Natural killer cell treated with Interleukin-12 subunit alpha and Interleukin-12 subunit beta and Interleukin-15 and Interleukin-18, amount 100 ng/mL, for 72 hours (primary cell): ENCODE measurements at regions not wholly inside any gene's neighbourhood (a gene's known extent, or its start where the extent isn't known, plus 50 kb on each side); places are given as distances from the start of the nearest gene placed in this dataset.

Experiments used
- ATAC-seq, 2 donors: fragments of 150-1000 bp; cut with Tn5 transposase in 1 of 2; sonication (Bioruptor Pico), chemical (Tn5 transposase) in 1 of 2; 2 replicates each; pipeline ENCODE4 v1.10.0; 2021
- DNase-seq: peaks from one replicate; pipeline ENCODE4 v3.0.0; 2022; ENCODE audit warnings: low spot score
- H3K27ac Mint-ChIP-seq, 2 donors: 1 replicate in 1 of 2; 2 replicates in 1 of 2; pipeline ENCODE4 v1.8.0; 2022; ENCODE audit warnings: mixed read lengths in 2 of 2, mild to moderate bottlenecking in 1 of 2, moderate library complexity in 1 of 2
- H3K27me3 Mint-ChIP-seq, 2 donors: 1 replicate in 1 of 2; 2 replicates in 1 of 2; pipeline ENCODE4 v1.8.0; 2022; ENCODE audit warnings: mixed read lengths in 2 of 2
- H3K36me3 Mint-ChIP-seq: one replicate; pipeline ENCODE4 v1.8.0; 2022; ENCODE audit warnings: mixed read lengths
- H3K4me1 Mint-ChIP-seq, 2 donors: 1 replicate in 1 of 2; 2 replicates in 1 of 2; pipeline ENCODE4 v1.8.0; 2022; ENCODE audit warnings: low read depth in 2 of 2, mixed read lengths in 2 of 2, mild to moderate bottlenecking in 1 of 2
- H3K4me3 Mint-ChIP-seq: one replicate; pipeline ENCODE4 v1.8.0; 2022; ENCODE audit warnings: mixed read lengths
- H3K9me3 Mint-ChIP-seq: 2 replicates; pipeline ENCODE4 v1.8.0; 2022; ENCODE audit warnings: mixed read lengths

DNA sequence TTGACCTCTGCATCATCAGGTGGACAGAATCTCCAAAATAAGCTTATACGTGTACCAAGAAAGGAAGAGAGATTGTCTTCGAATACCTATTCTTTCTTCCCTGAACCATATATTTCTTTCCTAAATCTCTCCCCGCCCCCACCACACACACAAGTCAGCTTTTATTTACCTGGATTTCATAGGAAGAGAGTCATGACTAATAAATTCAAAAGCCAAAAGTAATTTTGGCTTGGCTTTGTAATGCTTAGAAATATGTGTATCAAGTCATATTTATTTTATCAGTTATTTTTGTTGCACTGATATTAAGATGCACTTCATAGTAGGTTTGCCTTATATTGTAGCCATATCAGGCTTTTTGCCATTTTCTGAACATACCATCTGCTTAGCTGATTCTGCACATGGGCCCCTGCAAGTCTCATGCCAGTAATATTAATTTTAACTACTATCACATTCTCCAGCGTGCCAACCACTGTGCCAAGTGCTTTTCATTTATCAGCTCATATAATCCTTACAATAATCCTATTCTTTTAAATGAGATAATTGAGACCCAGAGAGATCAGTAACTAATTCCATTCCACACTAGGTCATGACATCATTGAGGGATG lies 1405.3 kb upstream of the NUDT12 start:
- no peaks in the 10 kb centered on the region for H3K36me3 Mint-ChIP-seq
- H3K27me3 Mint-ChIP-seq = no peaks in the 10 kb centered on the region
- H3K9me3 Mint-ChIP-seq = peaks cover 10% of the 10 kb centered on the region
- DNase-seq (no peak), ATAC-seq (no peak)
- H3K4me1 Mint-ChIP-seq = no peaks in the 10 kb centered on the region
- H3K27ac Mint-ChIP-seq = no peak overlapping the region
- no peak overlapping the region for H3K4me3 Mint-ChIP-seq

- ATAC-seq (no peak), DNase-seq (no peak)
- H3K9me3 Mint-ChIP-seq = peaks cover 6% of the 10 kb centered on the region
- H3K4me3 Mint-ChIP-seq = no peak overlapping the region
- H3K27ac Mint-ChIP-seq = no peak overlapping the region
- H3K27me3 Mint-ChIP-seq = no peaks in the 10 kb centered on the region
- H3K4me1 Mint-ChIP-seq = no peaks in the 10 kb centered on the region
- H3K36me3 Mint-ChIP-seq = no peaks in the 10 kb centered on the region
These were observed 1402.4 kb upstream of the NUDT12 start for GRCh38 chr5:104965006-104965405.

DNA sequence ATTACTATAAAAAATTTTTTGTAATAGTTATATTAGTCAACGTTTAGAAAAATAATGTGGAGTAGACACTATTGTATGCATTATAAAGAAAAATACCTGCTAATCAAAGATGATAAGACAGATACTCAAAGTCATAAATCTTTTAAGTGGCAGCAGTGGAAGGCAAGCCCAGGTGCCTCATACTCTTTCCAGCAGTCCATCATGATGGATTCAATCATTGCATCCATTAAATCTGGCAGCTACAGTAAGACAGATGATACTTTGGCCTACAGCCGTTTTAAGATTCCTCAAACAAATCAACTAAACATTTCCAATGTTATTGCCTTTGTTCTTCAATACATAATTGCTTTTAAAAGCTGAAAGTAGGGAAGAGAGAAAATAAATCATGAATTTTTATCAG lies 1392.9 kb upstream of the NUDT12 start:
- H3K4me3 Mint-ChIP-seq = no peak overlapping the region
- H3K9me3 Mint-ChIP-seq = peaks cover 20% of the 10 kb centered on the region
- DNase-seq (no peak), ATAC-seq (no peak)
- peaks cover 7% of the 10 kb centered on the region for H3K36me3 Mint-ChIP-seq
- no peaks in the 10 kb centered on the region for H3K27me3 Mint-ChIP-seq
- H3K27ac Mint-ChIP-seq = no peak overlapping the region
- H3K4me1 Mint-ChIP-seq = no peaks in the 10 kb centered on the region

- Mint-ChIP-seq H3K27ac (no peak overlapping the region), H3K4me3 (no peak overlapping the region), H3K36me3 (peaks cover 8% of the 10 kb centered on the region), H3K9me3 (peaks cover 21% of the 10 kb centered on the region), H3K27me3 (no peaks in the 10 kb centered on the region), H3K4me1 (no peaks in the 10 kb centered on the region)
- no peak for DNase-seq
- ATAC-seq = no peak
These were observed 1390.3 kb upstream of the NUDT12 start for GRCh38 chr5:104952876-104953275.

GRCh38 chr5:104951829-104952228 lies 1389.2 kb upstream of the NUDT12 start:
- no peaks in the 10 kb centered on the region for H3K4me1 Mint-ChIP-seq
- H3K4me3 Mint-ChIP-seq = no peak overlapping the region
- peaks cover 8% of the 10 kb centered on the region for H3K36me3 Mint-ChIP-seq
- no peak overlapping the region for H3K27ac Mint-ChIP-seq
- no peaks in the 10 kb centered on the region for H3K27me3 Mint-ChIP-seq
- ATAC-seq (no peak), DNase-seq (no peak)
- peaks cover 21% of the 10 kb centered on the region for H3K9me3 Mint-ChIP-seq

- no peak for ATAC-seq
- DNase-seq = no peak
- H3K36me3 Mint-ChIP-seq = peaks cover 12% of the 10 kb centered on the region
- H3K27me3 Mint-ChIP-seq = no peaks in the 10 kb centered on the region
- H3K4me3 Mint-ChIP-seq = no peak overlapping the region
- H3K9me3 Mint-ChIP-seq = peaks cover 30% of the 10 kb centered on the region
- no peak overlapping the region for H3K27ac Mint-ChIP-seq
- no peaks in the 10 kb centered on the region for H3K4me1 Mint-ChIP-seq
These were observed 1384.5 kb upstream of the NUDT12 start for GRCh38 chr5:104947076-104947475.

DNA sequence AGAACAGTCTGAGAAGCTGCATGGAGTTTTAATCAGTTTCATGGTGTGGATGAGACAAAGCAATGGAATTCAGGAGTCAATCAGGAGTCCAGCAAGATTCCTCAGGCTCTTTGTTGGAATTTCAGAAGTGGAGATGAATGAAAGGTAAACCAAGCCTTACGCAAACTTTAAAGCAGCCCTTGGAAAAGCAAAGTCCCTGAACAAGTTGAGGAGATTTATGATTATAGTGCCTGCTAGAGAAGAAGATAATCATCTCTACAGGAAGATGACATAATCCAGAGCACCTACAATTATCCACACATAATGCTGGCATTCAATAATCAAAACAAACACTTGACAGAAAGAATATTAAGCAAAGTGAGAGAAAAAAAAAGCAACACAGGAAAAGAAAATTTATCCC lies 1380.1 kb upstream of the NUDT12 start:
- Mint-ChIP-seq H3K27me3 (no peaks in the 10 kb centered on the region), H3K9me3 (peaks cover 26% of the 10 kb centered on the region), H3K36me3 (peaks cover 4% of the 10 kb centered on the region), H3K27ac (no peak overlapping the region), H3K4me3 (no peak overlapping the region), H3K4me1 (no peaks in the 10 kb centered on the region)
- DNase-seq (no peak), ATAC-seq (no peak)

GRCh38 chr5:104941030-104941645 lies 1378.5 kb upstream of the NUDT12 start:
- no peak overlapping the region for H3K4me3 Mint-ChIP-seq
- no peak overlapping the region for H3K27ac Mint-ChIP-seq
- H3K9me3 Mint-ChIP-seq = peaks cover 24% of the 10 kb centered on the region
- H3K4me1 Mint-ChIP-seq = no peaks in the 10 kb centered on the region
- DNase-seq (no peak), ATAC-seq (no peak)
- no peaks in the 10 kb centered on the region for H3K27me3 Mint-ChIP-seq
- H3K36me3 Mint-ChIP-seq = peaks cover 4% of the 10 kb centered on the region

GRCh38 chr5:104937598-104937997 lies 1375.0 kb upstream of the NUDT12 start:
- H3K27ac Mint-ChIP-seq = no peak overlapping the region
- H3K27me3 Mint-ChIP-seq = no peaks in the 10 kb centered on the region
- DNase-seq (no peak), ATAC-seq (no peak)
- no peak overlapping the region for H3K4me3 Mint-ChIP-seq
- peaks cover 28% of the 10 kb centered on the region for H3K9me3 Mint-ChIP-seq
- no peaks in the 10 kb centered on the region for H3K4me1 Mint-ChIP-seq
- no peaks in the 10 kb centered on the region for H3K36me3 Mint-ChIP-seq

- Mint-ChIP-seq H3K9me3 (peaks cover 15% of the 10 kb centered on the region), H3K27me3 (no peaks in the 10 kb centered on the region), H3K36me3 (no peaks in the 10 kb centered on the region), H3K4me1 (no peaks in the 10 kb centered on the region), H3K27ac (no peak overlapping the region), H3K4me3 (no peak overlapping the region)
- ATAC-seq (no peak), DNase-seq (no peak)
These were observed 1369.8 kb upstream of the NUDT12 start for GRCh38 chr5:104932431-104932830.

DNA sequence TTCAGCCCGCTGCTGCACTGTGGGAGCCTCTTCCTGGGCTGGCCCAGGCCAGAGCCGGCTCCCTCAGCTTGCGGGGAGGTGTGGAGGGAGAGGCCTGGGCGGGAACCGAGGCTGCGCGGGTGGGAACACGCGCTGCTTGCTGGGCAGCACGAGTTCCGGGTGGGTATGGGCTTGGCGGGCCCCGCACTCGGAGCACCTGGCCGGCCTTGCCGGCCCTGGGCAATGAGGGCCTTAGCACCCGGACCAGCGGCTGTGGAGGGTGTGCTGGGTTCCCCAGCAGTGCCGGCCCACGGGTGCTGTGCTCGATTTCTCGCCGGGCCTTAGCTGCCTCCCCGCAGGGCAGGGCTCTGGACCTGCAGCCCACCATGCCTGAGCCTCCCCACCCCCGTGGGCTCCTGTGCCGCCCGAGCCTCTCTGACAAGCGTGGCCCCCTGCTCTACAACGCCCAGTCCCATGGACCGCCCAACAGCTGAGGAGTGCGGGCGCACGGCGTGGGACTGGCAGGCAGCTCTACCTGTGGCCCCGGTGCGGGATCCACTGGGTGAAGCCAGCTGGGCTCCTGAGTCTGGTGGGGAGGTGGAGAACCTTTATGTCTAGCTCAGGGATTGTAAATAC lies 1366.4 kb upstream of the NUDT12 start:
- Mint-ChIP-seq H3K27me3 (no peaks in the 10 kb centered on the region), H3K4me1 (no peaks in the 10 kb centered on the region), H3K9me3 (peaks cover 11% of the 10 kb centered on the region), H3K36me3 (no peaks in the 10 kb centered on the region), H3K27ac (no peak overlapping the region), H3K4me3 (no peak overlapping the region)
- ATAC-seq = no peak
- DNase-seq = no peak

GRCh38 chr5:104915226-104915625 lies 1352.6 kb upstream of the NUDT12 start:
- H3K4me3 Mint-ChIP-seq = no peak overlapping the region
- H3K4me1 Mint-ChIP-seq = no peaks in the 10 kb centered on the region
- no peaks in the 10 kb centered on the region for H3K36me3 Mint-ChIP-seq
- H3K27me3 Mint-ChIP-seq = no peaks in the 10 kb centered on the region
- DNase-seq (no peak), ATAC-seq (no peak)
- H3K9me3 Mint-ChIP-seq = no peaks in the 10 kb centered on the region
- no peak overlapping the region for H3K27ac Mint-ChIP-seq

GRCh38 chr5:104914536-104915070 lies 1352.0 kb upstream of the NUDT12 start:
- no peaks in the 10 kb centered on the region for H3K4me1 Mint-ChIP-seq
- no peak overlapping the region for H3K4me3 Mint-ChIP-seq
- no peaks in the 10 kb centered on the region for H3K36me3 Mint-ChIP-seq
- H3K27ac Mint-ChIP-seq = no peak overlapping the region
- H3K27me3 Mint-ChIP-seq = no peaks in the 10 kb centered on the region
- H3K9me3 Mint-ChIP-seq = no peaks in the 10 kb centered on the region
- DNase-seq (no peak), ATAC-seq (no peak)

DNA sequence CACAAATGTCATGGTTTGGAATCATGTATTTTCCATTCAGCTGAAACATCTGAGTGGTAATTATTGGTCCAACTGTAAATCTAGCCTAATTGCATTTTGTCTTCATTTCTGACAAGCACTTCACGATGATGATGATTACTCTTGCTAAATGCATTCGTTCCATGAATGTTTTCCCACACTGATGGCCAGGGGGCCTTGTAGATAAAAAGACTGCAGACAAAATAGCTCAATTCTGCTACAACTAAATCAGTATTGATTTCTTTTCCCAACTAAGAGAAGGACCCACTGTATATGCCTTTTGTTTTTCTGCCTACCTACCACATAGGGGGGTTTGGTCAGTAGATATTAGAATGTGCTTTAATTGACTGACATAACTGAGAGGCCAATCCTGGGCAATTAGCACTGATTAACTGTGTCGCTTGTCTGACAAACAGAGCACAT lies 1351.3 kb upstream of the NUDT12 start:
- no peak for DNase-seq
- no peak for ATAC-seq
- Mint-ChIP-seq H3K27ac (no peak overlapping the region), H3K4me3 (no peak overlapping the region), H3K9me3 (no peaks in the 10 kb centered on the region), H3K27me3 (no peaks in the 10 kb centered on the region), H3K36me3 (no peaks in the 10 kb centered on the region), H3K4me1 (no peaks in the 10 kb centered on the region)
